Smooth muscle cell (in vitro differentiated cells): ENCODE measurements at regions not wholly inside any gene's neighbourhood (a gene's known extent, or its start where the extent isn't known, plus 50 kb on each side); places are given as distances from the start of the nearest gene placed in this dataset.

ENCODE experiments used
- DNase-seq: peaks from one replicate; lab custom pipeline; 2025; ENCODE audit not compliant: unreplicated experiment; lab: John Stamatoyannopoulos, UW
- H2AFZ ChIP-seq: fragments of 200-600 bp; sonication (generic); 2 replicates; pipeline ENCODE4 v1.6.0; 2016; ENCODE audit warnings: antibody characterized with exemption, low read depth, mild to moderate bottlenecking
- H3F3A ChIP-seq: fragments of 200-600 bp; sonication (generic); 2 replicates; pipeline ENCODE4 v1.6.0; 2017; ENCODE audit warnings: antibody characterized with exemption, low read depth
- H3K27ac ChIP-seq: fragments of 200-600 bp; sonication (generic); 2 replicates; pipeline ENCODE4 v1.5.1; 2016; ENCODE audit warnings: low read depth, mild to moderate bottlenecking
- H3K27me3 ChIP-seq: fragments of 200-600 bp; sonication (generic); 2 replicates; pipeline ENCODE4 v1.6.1; 2016; ENCODE audit warnings: low read depth, mild to moderate bottlenecking
- H3K36me3 ChIP-seq: fragments of 200-600 bp; sonication (generic); 2 replicates; pipeline ENCODE4 v1.5.1; 2016; ENCODE audit warnings: low read depth
- H3K4me1 ChIP-seq: fragments of 200-600 bp; sonication (generic); 2 replicates; pipeline ENCODE4 v1.5.1; 2016; ENCODE audit warnings: low read depth
- H3K4me2 ChIP-seq: fragments of 200-600 bp; sonication (generic); 2 replicates; pipeline ENCODE4 v1.6.0; 2016; ENCODE audit warnings: mild to moderate bottlenecking
- H3K4me3 ChIP-seq: fragments of 200-600 bp; sonication (generic); 2 replicates; pipeline ENCODE4 v1.5.1; 2016; ENCODE audit warnings: mild to moderate bottlenecking
- H3K79me2 ChIP-seq: fragments of 200-600 bp; sonication (generic); 2 replicates; pipeline ENCODE4 v1.6.0; 2016; ENCODE audit warnings: low read depth, mild to moderate bottlenecking
- H3K9ac ChIP-seq: fragments of 200-600 bp; sonication (generic); 2 replicates; pipeline ENCODE4 v1.6.0; 2016; ENCODE audit warnings: low read depth
- H3K9me3 ChIP-seq: fragments of 200-600 bp; sonication (generic); replicated peaks from 2 replicates; pipeline ENCODE4 v1.5.1; 2016; ENCODE audit warnings: low read depth
- H4K20me1 ChIP-seq: fragments of 200-600 bp; sonication (generic); 2 replicates; pipeline ENCODE4 v1.6.0; 2016; ENCODE audit warnings: low read depth
- WGBS: methylation state at CpG from one replicate; pipeline ENCODE4 v1.1.7; 2016; ENCODE audit warnings: low lambda C conversion rate; 5-methylcytosine and 5-hydroxymethylcytosine counted together
- TF ChIP-seq, protein P1 (sequence below): fragments of 200-600 bp; sonication (generic); IDR thresholded peaks from 2 replicates; pipeline ENCODE4 v1.5.1; 2017; ENCODE audit warnings: borderline replicate concordance, mild to moderate bottlenecking, antibody characterized with exemption; ENCODE audit not compliant: insufficient read depth, poor library complexity, severe bottlenecking

DNA sequence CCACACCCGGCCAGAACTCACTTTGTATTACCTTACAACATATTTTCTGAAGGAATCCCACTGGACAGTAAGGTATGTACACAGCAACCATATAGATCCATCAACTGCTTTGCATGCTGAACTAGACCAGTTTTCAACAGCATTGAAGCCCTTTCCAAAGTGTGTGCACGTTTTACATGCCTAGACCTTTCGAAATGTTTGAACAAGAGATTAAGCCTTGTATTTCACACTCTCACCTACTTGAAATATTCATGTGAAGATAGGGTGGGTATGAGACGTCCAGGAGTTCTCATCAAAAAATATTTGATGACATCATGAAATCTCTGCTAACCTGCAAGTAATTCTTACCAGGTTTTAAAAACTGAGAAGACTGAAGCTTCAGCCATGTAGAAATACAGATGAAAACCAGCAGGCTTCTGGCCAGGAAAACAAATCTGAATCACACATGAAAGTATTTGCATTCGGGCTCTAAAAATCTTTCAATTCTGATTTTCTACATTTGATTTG is 387.0 kb upstream of the PSMD7 start:
- H3K36me3 ChIP-seq, result no peaks in the 10 kb centered on the region
- DNase-seq, result no peak
- no peaks in the 10 kb centered on the region for H3K4me1 ChIP-seq
- H2AFZ ChIP-seq, result no peak overlapping the region
- no peaks in the 10 kb centered on the region for H3K79me2 ChIP-seq
- no peaks in the 10 kb centered on the region for H3K9me3 ChIP-seq
- no peak overlapping the region for H3K4me2 ChIP-seq
- H3K27ac ChIP-seq, result no peak overlapping the region
- no peaks in the 10 kb centered on the region for H4K20me1 ChIP-seq
- H3K4me3 ChIP-seq, result no peak overlapping the region
- H3F3A ChIP-seq, result no peaks in the 10 kb centered on the region
- TF ChIP-seq, protein P1, sequence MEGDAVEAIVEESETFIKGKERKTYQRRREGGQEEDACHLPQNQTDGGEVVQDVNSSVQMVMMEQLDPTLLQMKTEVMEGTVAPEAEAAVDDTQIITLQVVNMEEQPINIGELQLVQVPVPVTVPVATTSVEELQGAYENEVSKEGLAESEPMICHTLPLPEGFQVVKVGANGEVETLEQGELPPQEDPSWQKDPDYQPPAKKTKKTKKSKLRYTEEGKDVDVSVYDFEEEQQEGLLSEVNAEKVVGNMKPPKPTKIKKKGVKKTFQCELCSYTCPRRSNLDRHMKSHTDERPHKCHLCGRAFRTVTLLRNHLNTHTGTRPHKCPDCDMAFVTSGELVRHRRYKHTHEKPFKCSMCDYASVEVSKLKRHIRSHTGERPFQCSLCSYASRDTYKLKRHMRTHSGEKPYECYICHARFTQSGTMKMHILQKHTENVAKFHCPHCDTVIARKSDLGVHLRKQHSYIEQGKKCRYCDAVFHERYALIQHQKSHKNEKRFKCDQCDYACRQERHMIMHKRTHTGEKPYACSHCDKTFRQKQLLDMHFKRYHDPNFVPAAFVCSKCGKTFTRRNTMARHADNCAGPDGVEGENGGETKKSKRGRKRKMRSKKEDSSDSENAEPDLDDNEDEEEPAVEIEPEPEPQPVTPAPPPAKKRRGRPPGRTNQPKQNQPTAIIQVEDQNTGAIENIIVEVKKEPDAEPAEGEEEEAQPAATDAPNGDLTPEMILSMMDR, result no peak
- WGBS, result 87% methylated on average over 5 of the region's 5 CpGs
- no peak overlapping the region for H3K9ac ChIP-seq
- no peaks in the 10 kb centered on the region for H3K27me3 ChIP-seq

DNA sequence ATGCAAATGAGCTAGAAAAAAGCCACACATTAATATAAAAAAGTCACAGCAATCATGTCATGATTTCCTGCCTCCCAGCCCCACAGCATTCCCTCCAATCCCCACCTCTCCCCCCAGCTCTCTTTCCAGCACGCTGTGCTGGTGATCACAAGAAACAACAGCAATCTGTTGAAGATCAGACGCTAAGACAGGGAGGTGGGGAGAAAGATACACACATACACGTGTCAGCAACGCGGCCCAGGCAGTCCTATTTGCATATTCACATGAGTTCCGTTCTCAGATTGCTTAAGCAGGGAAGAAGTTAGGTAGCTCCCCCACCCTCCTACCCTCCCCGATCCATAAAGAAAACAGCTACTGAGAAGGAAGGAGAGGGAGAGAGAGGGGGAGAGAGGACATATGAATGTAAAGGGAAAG is 405.5 kb upstream of the PSMD7 start:
- TF ChIP-seq, protein P1, result no peak
- 5% methylated on average over 7 of the region's 7 CpGs for WGBS
- Histone ChIP-seq H3K36me3 (no peaks in the 10 kb centered on the region), H4K20me1 (no peaks in the 10 kb centered on the region), H3K27ac (no peak overlapping the region), H3K4me1 (peaks cover 7% of the 10 kb centered on the region), H2AFZ (peak overlapping the region; percentile 99), H3K4me3 (peak overlapping the region; percentile 48), H3K9me3 (no peaks in the 10 kb centered on the region), H3K4me2 (peak overlapping the region; percentile 96), H3K27me3 (peaks cover 36% of the 10 kb centered on the region), H3K79me2 (no peaks in the 10 kb centered on the region), H3F3A (no peaks in the 10 kb centered on the region), H3K9ac (peak overlapping the region; percentile 24)
- no peak for DNase-seq

DNA sequence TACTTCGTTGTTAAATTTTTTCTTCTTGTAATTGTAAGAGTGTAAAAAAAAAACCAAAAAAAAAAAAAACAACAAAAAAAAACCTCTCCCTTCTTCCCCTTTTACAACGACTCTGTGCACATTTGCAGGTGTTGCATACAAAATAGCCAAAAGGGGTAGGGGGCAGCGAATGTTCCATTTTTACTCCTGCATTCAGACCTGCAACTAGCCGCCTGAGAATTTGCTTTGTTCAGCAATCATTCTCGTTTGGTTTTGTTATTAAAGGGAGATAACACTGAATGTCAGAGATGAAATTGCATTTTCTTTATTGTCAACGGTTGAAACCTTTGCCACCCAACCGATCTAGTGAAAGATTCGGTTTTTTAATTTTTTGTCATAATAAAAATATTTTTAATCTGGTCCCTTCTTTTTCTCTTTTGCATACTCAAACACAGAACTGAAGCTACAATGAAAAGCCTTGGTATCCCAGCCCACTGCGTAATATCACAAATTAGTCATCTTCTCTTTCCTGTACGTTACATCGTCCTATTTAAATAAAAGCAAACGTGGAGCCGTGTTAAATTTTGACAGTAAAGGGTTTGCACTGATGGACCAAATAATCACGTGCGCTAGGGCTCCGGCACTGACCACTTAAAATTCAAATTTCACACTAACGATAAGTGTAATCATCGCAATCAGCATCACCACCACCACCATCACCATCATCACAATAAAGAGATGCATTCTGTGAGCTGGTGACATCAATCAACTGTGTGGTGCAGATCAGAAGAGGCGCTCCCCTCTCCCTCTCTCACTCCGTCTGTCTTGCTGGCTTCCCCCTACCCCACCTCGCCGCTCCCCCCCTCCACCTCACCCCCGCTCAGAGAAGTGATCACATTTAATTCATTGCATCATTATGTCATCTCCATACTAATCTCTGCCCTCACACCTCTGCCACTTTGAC is 406.2 kb upstream of the PSMD7 start:
- TF ChIP-seq, protein P1, result no peak
- Histone ChIP-seq H3K27me3 (peaks cover 43% of the 10 kb centered on the region), H3K4me3 (peak overlapping the region; percentile 48), H3K79me2 (no peaks in the 10 kb centered on the region), H2AFZ (peak overlapping the region; percentile 99), H3K27ac (no peak overlapping the region), H3K36me3 (no peaks in the 10 kb centered on the region), H4K20me1 (no peaks in the 10 kb centered on the region), H3K9ac (no peak overlapping the region), H3K4me1 (peaks cover 7% of the 10 kb centered on the region), H3F3A (no peaks in the 10 kb centered on the region), H3K9me3 (no peaks in the 10 kb centered on the region), H3K4me2 (peak overlapping the region; percentile 96)
- no peak for DNase-seq
- WGBS, result 40% methylated on average over 23 of the region's 23 CpGs
